Panc1 (cell line): ENCODE measurements at regions not wholly inside any gene's neighbourhood (a gene's known extent, or its start where the extent isn't known, plus 50 kb on each side); places are given as distances from the start of the nearest gene placed in this dataset.

Source experiments
- ATAC-seq: fragments of 200-7000 bp; cut with Tn5 transposase; 2 replicates; pipeline ENCODE4 v1.9.1; 2020; ENCODE audit warnings: mild to moderate bottlenecking, moderate library complexity
- BruUV-seq: library from RNA; stranded (reverse); fragments of 400-500 nt; replicated peaks from 2 replicates; lab custom pipeline; 2021; lab: Mats Ljungman, UMichigan
- CTCF ChIA-PET: fragments of 300-600 bp; sonication (Branson Sonifier 250); formaldehyde crosslinking; loops from one replicate; lab custom pipeline; 2022; ENCODE audit warnings: antibody characterized with exemption; lab: Charles Lee
- POLR2A ChIA-PET: fragments of 300-600 bp; sonication (Branson Sonifier 250); formaldehyde crosslinking; loops from one replicate; lab custom pipeline; 2022; ENCODE audit warnings: antibody characterized with exemption; lab: Charles Lee
- DNase-seq: peaks from one replicate; pipeline ENCODE4 v3.0.0-alpha.2; 2010; ENCODE audit warnings: low read depth, low spot score
- H3K27ac ChIP-seq: 2 replicates; pipeline ENCODE4 v1.5.1; 2011; ENCODE audit warnings: mild to moderate bottlenecking, low read length, inconsistent platforms
- H3K27me3 ChIP-seq: fragments of 200-500 bp; sonication (Bioruptor generic); 2 replicates; pipeline ENCODE4 v1.6.0; 2014; ENCODE audit warnings: low read length, inconsistent platforms; ENCODE audit not compliant: control insufficient read depth, insufficient read depth
- H3K36me3 ChIP-seq: fragments of 200-500 bp; sonication (Bioruptor generic); 2 replicates; pipeline ENCODE4 v1.5.1; 2014; ENCODE audit warnings: inconsistent platforms, mild to moderate bottlenecking, low read length, moderate library complexity; ENCODE audit not compliant: control insufficient read depth, insufficient read depth
- H3K4me1 ChIP-seq: 2 replicates; pipeline ENCODE4 v1.5.1; 2011; ENCODE audit warnings: inconsistent platforms, mild to moderate bottlenecking, low read length, moderate library complexity; ENCODE audit not compliant: control insufficient read depth, insufficient read depth
- H3K4me3 ChIP-seq, 2 experiments: 2 replicates each; pipeline ENCODE4 v1.5.1; 2011 to 2012; ENCODE audit warnings: low read depth in 2 of 2, low read length in 2 of 2, mild to moderate bottlenecking in 2 of 2, inconsistent platforms in 1 of 2, moderate library complexity in 1 of 2
- H3K9me3 ChIP-seq: fragments of 200-500 bp; sonication (Bioruptor generic); 2 replicates; pipeline ENCODE4 v1.5.1; 2014; ENCODE audit warnings: low read depth, mild to moderate bottlenecking, inconsistent platforms, low read length, moderate library complexity; ENCODE audit not compliant: control insufficient read depth, insufficient read depth
- CTCF ChIP-seq: fragments of 450-650 bp; IDR thresholded peaks from 2 replicates; pipeline ENCODE4 v1.5.1; 2017; ENCODE audit warnings: mild to moderate bottlenecking
- POLR2AphosphoS5 ChIP-seq: IDR thresholded peaks from 2 replicates; pipeline ENCODE4 v1.6.1; 2012; ENCODE audit warnings: mild to moderate bottlenecking, low read depth, low read length, moderate library complexity
- REST ChIP-seq, 2 experiments: IDR thresholded peaks; 2 replicates each; pipeline ENCODE4 v1.6.1; 2011 to 2012; ENCODE audit warnings: low read depth in 2 of 2, control low read depth in 1 of 2, low read length in 1 of 2, mild to moderate bottlenecking in 1 of 2, moderate library complexity in 1 of 2; ENCODE audit not compliant: insufficient read depth in 1 of 2
- SIN3A ChIP-seq: IDR thresholded peaks from 2 replicates; pipeline ENCODE4 v1.6.1; 2012; ENCODE audit warnings: low read depth, mild to moderate bottlenecking, low read length, moderate library complexity, borderline replicate concordance; ENCODE audit not compliant: insufficient read depth
- TCF7L2 ChIP-seq: IDR thresholded peaks from 2 replicates; pipeline ENCODE4 v1.6.1; 2011; ENCODE audit warnings: mild to moderate bottlenecking, low read depth, low read length, inconsistent platforms
- in situ Hi-C: cut with HindIII; loops from 2 replicates; pipeline ENCODE4 v1.10.0; 2016; ENCODE audit warnings: low sequenced_read_pairs, low pct_unique_long_range_greater_than_20kb
- intact Hi-C: fragments of 100-400 bp; cut with micrococcal nuclease; formaldehyde crosslinking; loops from one replicate; pipeline ENCODE4 v1.10.0; 2022; ENCODE audit not compliant: unreplicated experiment

- Histone ChIP-seq H3K27me3 (no peaks in the 10 kb centered on the region), H3K4me1 (no peaks in the 10 kb centered on the region), H3K9me3 (no peaks in the 10 kb centered on the region), H3K27ac (no peak overlapping the region), H3K36me3 (no peaks in the 10 kb centered on the region), H3K4me3 (no peak overlapping the region)
- intact Hi-C loops, result no loop called here
- DNase-seq (no peak), ATAC-seq (no peak)
- no peak for TF ChIP-seq TCF7L2
- TF ChIP-seq CTCF, result no peak
- TF ChIP-seq REST (IDR thresholded peaks at IDR 0.05; ENCODE audit: insufficient read depth in 1 of 2, low read depth in 2 of 2, low read length in 1 of 2), result no peak
- TF ChIP-seq SIN3A, result no peak
- no peak for TF ChIP-seq POLR2AphosphoS5
- no TSS peak for BruUV-seq
- ChIA-PET CTCF (no interaction called here), POLR2A (no interaction called here)
- in situ Hi-C loops, result no loop called here
Measured at GRCh38 chr4:10285028-10285427, 168.4 kb upstream of the WDR1 start.

- CTCF ChIA-PET, result no interaction called here
- DNase-seq (no peak), ATAC-seq (no peak)
- Histone ChIP-seq H3K9me3 (no peaks in the 10 kb centered on the region), H3K36me3 (no peaks in the 10 kb centered on the region), H3K4me1 (no peaks in the 10 kb centered on the region), H3K27ac (no peak overlapping the region), H3K27me3 (no peaks in the 10 kb centered on the region), H3K4me3 (no peak overlapping the region)
- POLR2A ChIA-PET, result no interaction called here
- intact Hi-C loops (no loop called here), in situ Hi-C loops (no loop called here)
- no TSS peak for BruUV-seq
- TF ChIP-seq CTCF (no peak), REST (IDR thresholded peaks at IDR 0.05; ENCODE audit: insufficient read depth in 1 of 2, low read depth in 2 of 2, low read length in 1 of 2) (no peak), TCF7L2 (no peak), POLR2AphosphoS5 (no peak), SIN3A (no peak)
Measured at GRCh38 chr4:10283761-10284160, 167.2 kb upstream of the WDR1 start.
